Gastrocnemius medialis (tissue), 4 donors: ENCODE measurements at regions not wholly inside any gene's neighbourhood (a gene's known extent, or its start where the extent isn't known, plus 50 kb on each side); places are given as distances from the start of the nearest gene placed in this dataset.

Experiments used
- ATAC-seq, 2 donors: fragments of 150-250 bp; one replicate each; pipeline ENCODE4 v1.9.1; 2016
- DNase-seq, 2 donors: peaks; one replicate each; pipeline ENCODE4 v3.0.0-alpha.2; 2019
- H3K27ac ChIP-seq, 4 donors: fragments of 200-600 bp; sonication (generic); 1 replicate in 1 of 4; 2 replicates in 3 of 4; pipeline ENCODE4 v1.5.1; 2016 to 2018; ENCODE audit warnings: mild to moderate bottlenecking in 2 of 4, moderate library complexity in 1 of 4
- H3K27me3 ChIP-seq, 3 donors: fragments of 200-600 bp; sonication (generic) in 2 of 3; 1 replicate in 1 of 3; 2 replicates in 2 of 3; pipeline versions ENCODE4 v1.5.1 to v1.6.0; 2016 to 2019; ENCODE audit warnings: mild to moderate bottlenecking in 1 of 3, moderate library complexity in 1 of 3
- H3K36me3 ChIP-seq, 2 donors: fragments of 200-600 bp; sonication (generic) in 1 of 2; one replicate each; pipeline ENCODE4 v1.5.1; 2017 to 2018
- H3K4me1 ChIP-seq, 2 donors: fragments of 200-600 bp; sonication (generic) in 1 of 2; one replicate each; pipeline ENCODE4 v1.5.1; 2016 to 2017; ENCODE audit warnings: mild to moderate bottlenecking in 2 of 2
- H3K4me3 ChIP-seq, 4 donors: fragments of 200-600 bp; sonication (generic) in 3 of 4; 1 replicate in 1 of 4; 2 replicates in 3 of 4; pipeline ENCODE4 v1.5.1; 2016 to 2019; ENCODE audit warnings: mild to moderate bottlenecking in 2 of 4
- H3K9me3 ChIP-seq, 3 donors: fragments of 200-600 bp; sonication (generic) in 2 of 3; 1 replicate in 1 of 3; 2 replicates in 2 of 3; pipeline ENCODE4 v1.5.1; 2016 to 2019
- POLR2A ChIP-seq, 2 donors: fragments of 450-650 bp; IDR thresholded peaks; one replicate each; pipeline ENCODE4 v1.6.1; 2017; ENCODE audit warnings: antibody characterized with exemption in 2 of 2, mild to moderate bottlenecking in 2 of 2, moderate library complexity in 2 of 2
- in situ Hi-C, 4 donors: fragments of 200-750 bp; cut with MboI; loops; one replicate each; pipeline versions ENCODE4 v1.15.0 to v1.8.0; 2017; ENCODE audit warnings: low sequenced_read_pairs in 4 of 4
- intact Hi-C: fragments of 100-400 bp; cut with DNase I; formaldehyde crosslinking; loops from one replicate; pipeline ENCODE4 v1.15.1; 2023; ENCODE audit warnings: low total_unique reads
- TF ChIP-seq, protein P1 (sequence below), 5 experiments: fragments of 450-650 bp in 3 of 5; fragments of 200-600 bp in 2 of 5; sonication (generic) in 2 of 5; IDR thresholded peaks in 4 of 5; conservative IDR thresholded peaks in 1 of 5; 1 replicate in 4 of 5; 2 replicates in 1 of 5; pipeline ENCODE4 v1.5.1; 2016 to 2019; ENCODE audit warnings: antibody characterized with exemption in 5 of 5, mild to moderate bottlenecking in 3 of 5, moderate library complexity in 3 of 5

DNA sequence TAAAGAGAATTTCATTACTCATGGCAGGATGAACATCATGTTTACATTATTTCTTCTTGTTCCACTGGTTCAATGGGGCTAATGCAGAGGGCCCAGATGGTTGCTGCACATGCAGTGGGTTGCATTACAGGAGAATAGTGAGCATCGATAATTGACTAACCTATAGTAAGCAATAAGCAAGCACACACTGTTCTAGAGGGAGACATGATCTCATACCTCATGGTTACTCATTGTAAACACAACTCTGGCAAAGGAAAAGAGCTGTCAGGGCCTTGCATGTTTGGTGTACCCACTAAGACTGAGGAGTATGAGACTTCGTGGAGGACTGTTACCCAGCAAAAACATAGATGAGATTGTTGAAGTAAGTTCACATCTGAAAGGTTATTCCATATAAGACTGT is 885.6 kb upstream of the VRK2 start:
- Histone ChIP-seq H3K4me1 (no peaks in the 10 kb centered on the region), H3K36me3 (no peaks in the 10 kb centered on the region), H3K27me3 (no peaks in the 10 kb centered on the region), H3K4me3 (no peak overlapping the region), H3K27ac (no peak overlapping the region), H3K9me3 (no peaks in the 10 kb centered on the region)
- no peak for ATAC-seq
- TF ChIP-seq, protein P1, sequence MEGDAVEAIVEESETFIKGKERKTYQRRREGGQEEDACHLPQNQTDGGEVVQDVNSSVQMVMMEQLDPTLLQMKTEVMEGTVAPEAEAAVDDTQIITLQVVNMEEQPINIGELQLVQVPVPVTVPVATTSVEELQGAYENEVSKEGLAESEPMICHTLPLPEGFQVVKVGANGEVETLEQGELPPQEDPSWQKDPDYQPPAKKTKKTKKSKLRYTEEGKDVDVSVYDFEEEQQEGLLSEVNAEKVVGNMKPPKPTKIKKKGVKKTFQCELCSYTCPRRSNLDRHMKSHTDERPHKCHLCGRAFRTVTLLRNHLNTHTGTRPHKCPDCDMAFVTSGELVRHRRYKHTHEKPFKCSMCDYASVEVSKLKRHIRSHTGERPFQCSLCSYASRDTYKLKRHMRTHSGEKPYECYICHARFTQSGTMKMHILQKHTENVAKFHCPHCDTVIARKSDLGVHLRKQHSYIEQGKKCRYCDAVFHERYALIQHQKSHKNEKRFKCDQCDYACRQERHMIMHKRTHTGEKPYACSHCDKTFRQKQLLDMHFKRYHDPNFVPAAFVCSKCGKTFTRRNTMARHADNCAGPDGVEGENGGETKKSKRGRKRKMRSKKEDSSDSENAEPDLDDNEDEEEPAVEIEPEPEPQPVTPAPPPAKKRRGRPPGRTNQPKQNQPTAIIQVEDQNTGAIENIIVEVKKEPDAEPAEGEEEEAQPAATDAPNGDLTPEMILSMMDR (IDR thresholded peaks at IDR 0.05 in 4 of 5, conservative IDR thresholded peaks at IDR 0.05 in 1 of 5): no peak
- no peak for TF ChIP-seq POLR2A (IDR thresholded peaks at IDR 0.05)
- in situ Hi-C loops (no loop called here), intact Hi-C loops (no loop called here)
- no peak for DNase-seq

DNA sequence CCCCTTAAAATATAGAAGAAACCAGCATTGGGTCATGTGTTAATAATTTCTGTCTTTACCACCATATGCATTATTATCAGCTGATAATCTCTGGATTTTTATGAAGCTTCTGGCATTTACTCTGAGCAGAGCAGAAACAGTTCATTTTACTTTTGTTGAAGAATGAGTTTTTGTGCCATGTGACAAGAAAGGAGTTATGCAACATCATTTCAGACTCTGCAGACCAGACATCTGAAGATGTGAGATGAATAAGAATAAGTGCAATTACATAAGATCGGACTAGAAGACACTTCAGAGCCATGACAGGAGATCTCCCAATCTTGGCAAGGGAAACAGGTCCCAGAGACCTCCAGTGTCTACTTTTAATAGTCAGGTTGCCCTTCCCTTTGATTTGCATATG is 869.4 kb upstream of the VRK2 start:
- intact Hi-C loops: no loop called here
- H3K27me3 ChIP-seq: no peaks in the 10 kb centered on the region
- no peaks in the 10 kb centered on the region for H3K36me3 ChIP-seq
- ATAC-seq (no peak), DNase-seq (no peak)
- H3K4me3 ChIP-seq: no peak overlapping the region
- in situ Hi-C loops: no loop called here
- no peak overlapping the region for H3K27ac ChIP-seq
- H3K4me1 ChIP-seq: no peaks in the 10 kb centered on the region
- TF ChIP-seq, protein P1 (IDR thresholded peaks at IDR 0.05 in 4 of 5, conservative IDR thresholded peaks at IDR 0.05 in 1 of 5): no peak
- no peak for TF ChIP-seq POLR2A (IDR thresholded peaks at IDR 0.05)
- H3K9me3 ChIP-seq: no peaks in the 10 kb centered on the region

DNA sequence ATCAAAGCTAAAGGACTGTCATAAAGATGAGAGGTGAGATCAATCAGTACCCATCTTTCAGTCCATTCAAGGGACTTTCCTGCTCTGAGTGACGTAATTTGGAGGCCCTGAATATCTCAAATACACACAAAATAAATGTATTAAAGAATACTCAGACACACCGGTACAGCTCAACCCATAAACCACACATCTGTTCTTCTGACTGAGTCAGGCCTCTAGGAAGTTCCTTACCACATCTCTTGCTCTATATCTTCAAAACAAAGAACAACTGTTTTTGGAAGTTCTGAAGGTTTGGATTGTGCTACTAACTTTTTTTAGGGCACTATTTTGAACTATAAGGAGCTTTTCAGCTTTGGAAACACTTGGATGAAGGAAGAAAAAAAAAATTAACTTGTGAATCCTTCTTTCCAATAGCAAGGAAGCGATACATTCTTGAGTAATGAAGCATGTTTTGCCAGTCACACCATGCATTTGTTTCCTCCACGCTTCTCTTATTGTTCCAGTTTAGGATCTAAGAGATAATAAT is 866.5 kb upstream of the VRK2 start:
- H3K36me3 ChIP-seq: no peaks in the 10 kb centered on the region
- no peak for TF ChIP-seq POLR2A (IDR thresholded peaks at IDR 0.05)
- TF ChIP-seq, protein P1 (IDR thresholded peaks at IDR 0.05 in 4 of 5, conservative IDR thresholded peaks at IDR 0.05 in 1 of 5): no peak
- intact Hi-C loops: no loop called here

DNA sequence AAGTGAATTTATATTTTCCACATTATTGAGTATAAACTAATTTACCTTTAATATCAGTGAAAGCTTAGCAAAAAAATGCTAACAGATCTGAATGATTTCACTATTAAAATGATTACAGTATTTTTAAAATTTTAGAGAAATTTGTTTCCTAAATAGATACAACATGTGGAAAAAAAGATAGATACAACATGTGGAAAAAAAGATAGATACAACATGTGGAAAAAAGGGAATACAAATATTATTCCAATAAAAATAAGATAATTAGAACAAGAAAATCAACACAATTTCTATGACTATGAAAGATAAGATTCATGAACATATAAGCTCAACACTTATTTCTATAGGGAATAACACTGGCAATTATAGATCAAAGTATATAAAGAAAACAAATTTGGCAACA is 865.9 kb upstream of the VRK2 start:
- TF ChIP-seq, protein P1 (IDR thresholded peaks at IDR 0.05 in 4 of 5, conservative IDR thresholded peaks at IDR 0.05 in 1 of 5): no peak
- no peak for TF ChIP-seq POLR2A (IDR thresholded peaks at IDR 0.05)
- in situ Hi-C loops (no loop called here), intact Hi-C loops (no loop called here)
- H3K9me3 ChIP-seq: no peaks in the 10 kb centered on the region
- H3K27me3 ChIP-seq: no peaks in the 10 kb centered on the region
- H3K4me3 ChIP-seq: no peak overlapping the region
- no peaks in the 10 kb centered on the region for H3K36me3 ChIP-seq
- ATAC-seq (no peak), DNase-seq (no peak)
- no peaks in the 10 kb centered on the region for H3K4me1 ChIP-seq
- H3K27ac ChIP-seq: no peak overlapping the region

More for the DNA sequence above, 866.5 kb upstream of the VRK2 start:
- no peak for ATAC-seq
- Histone ChIP-seq H3K4me3 (no peak overlapping the region), H3K9me3 (no peaks in the 10 kb centered on the region), H3K27me3 (no peaks in the 10 kb centered on the region), H3K27ac (no peak overlapping the region), H3K4me1 (no peaks in the 10 kb centered on the region)
- no peak for DNase-seq
- in situ Hi-C loops: no loop called here
